H7 (cell line): ENCODE measurements at regions not wholly inside any gene's neighbourhood (a gene's known extent, or its start where the extent isn't known, plus 50 kb on each side); places are given as distances from the start of the nearest gene placed in this dataset.

Experiments used
- DNase-seq: peaks from one replicate; pipeline ENCODE4 v3.0.0; 2012
- H3K27me3 ChIP-seq: 2 replicates; pipeline ENCODE4 v1.6.0; 2011; ENCODE audit warnings: mild to moderate bottlenecking, low read length; ENCODE audit not compliant: control insufficient read depth, insufficient read depth
- H3K36me3 ChIP-seq: replicated peaks from 2 replicates; pipeline ENCODE4 v1.5.1; 2011; ENCODE audit warnings: low read length; ENCODE audit not compliant: control insufficient read depth, insufficient read depth
- H3K4me3 ChIP-seq: 2 replicates; pipeline ENCODE4 v1.5.1; 2011; ENCODE audit warnings: low read depth, mild to moderate bottlenecking, control low read depth, low read length, moderate library complexity; ENCODE audit not compliant: insufficient read depth

- Histone ChIP-seq H3K36me3 (no peaks in the 10 kb centered on the region), H3K27me3 (no peaks in the 10 kb centered on the region), H3K4me3 (no peak overlapping the region)
- DNase-seq = no peak
These were observed 298.7 kb upstream of the MGAT5 start for GRCh38 chr2:133955169-133955568.

GRCh38 chr2:133956434-133956935, 297.4 kb upstream of the MGAT5 start:
- DNase-seq = no peak
- Histone ChIP-seq H3K36me3 (no peaks in the 10 kb centered on the region), H3K27me3 (no peaks in the 10 kb centered on the region), H3K4me3 (no peak overlapping the region)

DNA sequence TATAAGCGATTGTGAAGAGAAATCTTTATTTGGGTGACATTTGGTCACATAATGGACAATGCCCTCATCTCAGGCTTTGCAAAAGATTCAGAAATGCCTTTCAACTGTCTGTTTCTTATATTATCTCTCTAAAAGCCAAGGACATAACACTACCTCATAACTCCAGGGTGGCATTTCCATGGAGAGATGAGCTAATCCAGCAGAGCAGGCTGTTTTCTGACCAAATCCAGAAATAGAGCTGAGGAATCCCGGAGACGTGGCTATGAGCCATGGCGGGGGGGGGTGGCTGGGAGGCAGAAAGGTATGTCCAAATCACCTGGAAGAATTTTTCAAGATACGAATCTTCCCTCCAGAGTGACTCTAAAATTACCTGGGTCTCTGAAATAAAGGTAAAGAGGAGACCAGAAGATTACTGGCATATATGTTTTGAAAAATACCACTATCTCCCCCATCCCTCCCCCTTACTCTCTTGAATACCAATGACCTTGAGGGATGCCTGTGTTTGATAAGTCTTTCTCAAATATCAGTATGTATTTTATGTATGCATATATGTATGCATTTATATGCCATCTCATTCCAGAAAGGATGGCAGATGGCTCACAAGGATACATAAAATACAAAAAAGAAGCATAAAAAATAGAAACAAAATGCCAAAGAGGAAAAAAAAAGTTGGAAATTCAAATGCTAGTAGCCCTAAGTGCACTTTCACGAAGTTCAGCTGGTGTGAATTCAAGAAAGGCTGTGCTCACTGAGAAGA, 296.0 kb upstream of the MGAT5 start:
- H3K36me3 ChIP-seq = no peaks in the 10 kb centered on the region
- H3K27me3 ChIP-seq = no peaks in the 10 kb centered on the region
- no peak for DNase-seq
- H3K4me3 ChIP-seq = no peak overlapping the region

GRCh38 chr2:133959066-133959465, 294.8 kb upstream of the MGAT5 start:
- DNase-seq = no peak
- H3K27me3 ChIP-seq = no peaks in the 10 kb centered on the region
- no peak overlapping the region for H3K4me3 ChIP-seq
- H3K36me3 ChIP-seq = no peaks in the 10 kb centered on the region

- Histone ChIP-seq H3K4me3 (no peak overlapping the region), H3K36me3 (no peaks in the 10 kb centered on the region), H3K27me3 (no peaks in the 10 kb centered on the region)
- no peak for DNase-seq
These were observed 287.1 kb upstream of the MGAT5 start for GRCh38 chr2:133966720-133967304.

DNA sequence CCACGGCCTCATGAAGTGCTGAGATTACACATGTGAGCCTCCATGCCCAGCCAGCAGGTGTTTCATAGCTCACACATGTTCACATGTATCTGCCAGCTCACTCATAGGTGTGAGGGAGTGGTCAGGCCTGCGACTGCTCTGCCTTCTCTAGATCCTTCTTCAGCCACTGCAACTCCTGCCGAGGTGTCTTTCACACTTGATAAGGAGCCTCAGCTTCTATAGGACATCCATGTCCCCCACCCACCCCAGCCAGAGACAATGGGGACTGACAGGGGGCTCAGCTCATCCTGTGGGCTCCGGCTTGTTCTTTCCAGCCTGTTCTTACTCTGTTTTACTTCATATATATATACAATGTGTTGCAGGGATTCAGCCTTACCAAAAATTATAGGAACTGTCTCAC, 286.5 kb upstream of the MGAT5 start:
- Histone ChIP-seq H3K27me3 (no peaks in the 10 kb centered on the region), H3K36me3 (no peaks in the 10 kb centered on the region), H3K4me3 (no peak overlapping the region)
- DNase-seq = no peak

- Histone ChIP-seq H3K4me3 (no peak overlapping the region), H3K36me3 (no peaks in the 10 kb centered on the region), H3K27me3 (no peaks in the 10 kb centered on the region)
- no peak for DNase-seq
These were observed 285.4 kb upstream of the MGAT5 start for GRCh38 chr2:133968446-133968845.

- Histone ChIP-seq H3K27me3 (no peaks in the 10 kb centered on the region), H3K36me3 (no peaks in the 10 kb centered on the region), H3K4me3 (no peak overlapping the region)
- no peak for DNase-seq
These were observed 283.2 kb upstream of the MGAT5 start for GRCh38 chr2:133970641-133971040.

GRCh38 chr2:133972297-133972696, 281.6 kb upstream of the MGAT5 start:
- Histone ChIP-seq H3K36me3 (no peaks in the 10 kb centered on the region), H3K4me3 (no peak overlapping the region), H3K27me3 (no peaks in the 10 kb centered on the region)
- DNase-seq = no peak

DNA sequence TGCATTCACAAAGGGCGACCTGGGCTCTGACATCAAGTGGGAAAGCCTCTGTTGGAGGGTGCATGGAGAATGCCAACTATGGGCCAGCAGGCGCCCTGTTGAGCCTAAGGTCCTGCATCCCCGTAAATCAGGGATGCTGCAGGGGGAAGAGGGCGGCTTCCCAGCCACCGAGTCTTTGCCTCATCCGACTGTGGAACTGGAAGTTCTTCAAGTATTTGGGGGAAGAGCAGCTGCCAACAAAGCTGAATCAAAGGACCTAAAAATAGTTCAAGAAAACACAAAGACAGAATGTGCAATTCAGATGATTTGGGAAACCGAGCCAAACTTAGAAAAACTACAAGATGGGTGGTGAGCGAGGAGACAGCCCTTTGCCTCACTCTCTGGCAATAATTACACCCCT, 281.1 kb upstream of the MGAT5 start:
- Histone ChIP-seq H3K36me3 (no peaks in the 10 kb centered on the region), H3K27me3 (no peaks in the 10 kb centered on the region), H3K4me3 (no peak overlapping the region)
- DNase-seq = no peak

GRCh38 chr2:133974353-133974752, 279.5 kb upstream of the MGAT5 start:
- no peak for DNase-seq
- no peaks in the 10 kb centered on the region for H3K36me3 ChIP-seq
- H3K27me3 ChIP-seq = no peaks in the 10 kb centered on the region
- H3K4me3 ChIP-seq = no peak overlapping the region

- no peak for DNase-seq
- H3K27me3 ChIP-seq = no peaks in the 10 kb centered on the region
- no peak overlapping the region for H3K4me3 ChIP-seq
- no peaks in the 10 kb centered on the region for H3K36me3 ChIP-seq
These were observed 278.7 kb upstream of the MGAT5 start for GRCh38 chr2:133975135-133975534.

DNA sequence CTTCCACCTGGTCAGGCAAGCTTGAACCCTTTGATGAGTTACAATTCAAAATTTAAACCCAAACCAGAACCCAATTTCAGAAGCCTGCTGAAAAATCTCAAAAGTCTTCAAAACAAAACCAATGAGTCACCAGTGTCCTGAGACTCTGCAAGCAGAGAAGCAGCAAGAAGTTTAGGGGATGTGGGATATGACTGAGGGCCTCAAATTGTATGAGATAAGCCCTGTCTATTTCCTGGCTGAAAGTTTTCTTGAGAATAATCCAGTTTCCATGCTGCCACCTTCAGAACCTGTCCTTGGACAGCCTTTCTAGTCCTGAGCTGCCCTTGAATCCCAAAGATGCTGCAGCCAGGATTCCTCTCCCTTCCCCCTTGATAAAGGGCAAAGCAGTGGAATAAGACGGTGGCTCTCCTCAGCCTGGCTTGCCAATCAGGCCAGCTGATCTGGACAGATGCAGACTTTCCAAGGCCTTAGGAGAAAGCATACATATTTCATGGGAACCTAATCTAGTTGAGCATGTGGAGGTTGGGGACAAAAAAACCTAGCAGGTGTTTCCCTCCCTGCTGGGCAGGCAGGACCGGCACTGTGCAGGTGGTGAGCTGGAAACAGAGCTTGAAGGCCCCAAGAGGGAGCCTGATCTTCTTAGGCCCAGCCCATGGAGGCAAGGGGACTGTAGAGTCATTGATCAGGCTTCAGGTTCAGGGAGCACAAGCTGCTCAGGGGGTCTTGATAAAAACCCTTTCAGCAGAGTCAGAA, 278.0 kb upstream of the MGAT5 start:
- DNase-seq = no peak
- Histone ChIP-seq H3K4me3 (no peak overlapping the region), H3K36me3 (no peaks in the 10 kb centered on the region), H3K27me3 (no peaks in the 10 kb centered on the region)

DNA sequence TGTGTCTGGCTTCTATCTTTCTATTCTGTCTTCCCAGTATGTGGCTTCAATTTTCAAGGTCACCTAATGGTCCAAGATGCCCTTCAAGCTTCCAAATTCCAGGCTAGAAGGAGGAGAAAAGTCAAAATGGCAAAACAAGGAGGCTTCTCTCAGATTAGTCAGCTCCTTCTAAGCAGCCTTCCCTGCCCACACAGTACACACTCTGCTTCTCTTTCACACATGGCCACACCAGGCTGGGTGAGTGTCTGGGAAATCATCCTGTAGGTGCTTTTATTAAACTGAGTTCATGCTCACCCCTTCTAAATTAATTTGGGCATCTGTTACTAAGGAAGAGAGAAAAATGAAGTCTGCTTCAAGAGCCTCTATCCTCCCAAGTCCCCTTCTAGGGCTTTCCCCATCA, 277.2 kb upstream of the MGAT5 start:
- H3K27me3 ChIP-seq = no peaks in the 10 kb centered on the region
- DNase-seq = no peak
- H3K4me3 ChIP-seq = no peak overlapping the region
- H3K36me3 ChIP-seq = no peaks in the 10 kb centered on the region

GRCh38 chr2:133977405-133977804, 276.5 kb upstream of the MGAT5 start:
- DNase-seq = no peak
- H3K4me3 ChIP-seq = no peak overlapping the region
- H3K36me3 ChIP-seq = no peaks in the 10 kb centered on the region
- H3K27me3 ChIP-seq = no peaks in the 10 kb centered on the region
